ENCODE measurements at regions not wholly inside any gene's neighbourhood (a gene's known extent, or its start where the extent isn't known, plus 50 kb on each side); places are given as distances from the start of the nearest gene placed in this dataset.

GRCh38 chr5:159811712-159812111 lies 104.6 kb upstream of the ADRA1B start (continued):
- no peak for TF ChIP-seq GABPA (tag; conservative IDR thresholded peaks at IDR 0.05; ENCODE audit: low read depth)
- TF ChIP-seq KAT7 (CRISPR knock-in tag; IDR thresholded peaks at IDR 0.05; ENCODE audit: borderline replicate concordance): no peak
- TF ChIP-seq PATZ1 (CRISPR knock-in tag; IDR thresholded peaks at IDR 0.05; ENCODE audit: borderline replicate concordance): no peak
- TF ChIP-seq MEIS2 (IDR thresholded peaks at IDR 0.05; ENCODE audit: partially characterized antibody): no peak
- TF ChIP-seq ZHX1 (conservative IDR thresholded peaks at IDR 0.05; ENCODE audit: low read length): no peak
- TF ChIP-seq XRCC4 (IDR thresholded peaks at IDR 0.05; ENCODE audit: extremely low read depth, insufficient read depth, insufficient read length): no peak
- no peak for TF ChIP-seq NCOA2 (IDR thresholded peaks at IDR 0.05; ENCODE audit: partially characterized antibody in 2 of 2)
- TF ChIP-seq ZNF239 (CRISPR knock-in tag; IDR thresholded peaks at IDR 0.05): peak; percentile 72
- TF ChIP-seq CBX5 (IDR thresholded peaks at IDR 0.05; ENCODE audit: borderline replicate concordance, low read depth): no peak
- TF ChIP-seq ATF4 (CRISPR knock-in tag; IDR thresholded peaks at IDR 0.05): peak; percentile 48
- peak; percentile 87 for TF ChIP-seq SMAD3 (CRISPR knock-in tag; conservative IDR thresholded peaks at IDR 0.05)
- TF ChIP-seq GATAD2B (IDR thresholded peaks at IDR 0.05; ENCODE audit: borderline replicate concordance): no peak
- no peak for TF ChIP-seq KDM5B (IDR thresholded peaks at IDR 0.05; ENCODE audit: insufficient replicate concordance, low read depth, low read length)
- TF ChIP-seq ZNF589 (CRISPR knock-in tag; IDR thresholded peaks at IDR 0.05; ENCODE audit: low read depth): peak; percentile 78
- peak; percentile 70; the same call in 1 of the 2 replicates for TF ChIP-seq ZNF444 (CRISPR knock-in tag; IDR thresholded peaks at IDR 0.05)
- no peak for TF ChIP-seq NKRF (IDR thresholded peaks at IDR 0.05; ENCODE audit: borderline replicate concordance)
- TF ChIP-seq POLR2G (IDR thresholded peaks at IDR 0.05; ENCODE audit: low read depth, low read length): no peak
- peak; percentile 56; the same call in 1 of the 2 replicates for TF ChIP-seq ZKSCAN8 (CRISPR knock-in tag; IDR thresholded peaks at IDR 0.05)
- peak; percentile 89 for TF ChIP-seq ERF (CRISPR knock-in tag; IDR thresholded peaks at IDR 0.05)
- no peak for TF ChIP-seq RBM34 (IDR thresholded peaks at IDR 0.05; ENCODE audit: borderline replicate concordance, insufficient read depth, low read length)
- peak; percentile 89; the same call in 1 of the 2 replicates for TF ChIP-seq KLF6 (CRISPR knock-in tag; IDR thresholded peaks at IDR 0.05; ENCODE audit: borderline replicate concordance)
- TF ChIP-seq CREB1 (IDR thresholded peaks at IDR 0.05): no peak
- TF ChIP-seq CREB1 (CRISPR knock-in tag; IDR thresholded peaks at IDR 0.05): no peak
